SK-N-SH (cell line): ENCODE measurements at regions not wholly inside any gene's neighbourhood (a gene's known extent, or its start where the extent isn't known, plus 50 kb on each side); places are given as distances from the start of the nearest gene placed in this dataset.

ENCODE experiments used
- CTCF ChIA-PET: fragments of 300-600, 350-600 bp; formaldehyde crosslinking; extraction: SDS; loops from one replicate; lab custom pipeline; 2021; lab: Yijun Ruan, JAX
- POLR2A ChIA-PET: fragments of 350-600 bp; sonication (Branson Sonifier 250); formaldehyde crosslinking; extraction: SDS; loops from one replicate; lab custom pipeline; 2020; ENCODE audit warnings: antibody characterized with exemption, inconsistent platforms; lab: Yijun Ruan, JAX
- DNase-seq: peaks from one replicate; pipeline ENCODE4 v3.0.0; 2012
- H2AFZ ChIP-seq: fragments of 200-600 bp; sonication (generic); 2 replicates; pipeline ENCODE4 v1.8.1; 2016; ENCODE audit warnings: antibody characterized with exemption, mild to moderate bottlenecking, low read depth
- H3F3A ChIP-seq: fragments of 200-600 bp; sonication (generic); replicated peaks from 2 replicates; pipeline ENCODE3; 2016; ENCODE audit warnings: antibody characterized with exemption, mild to moderate bottlenecking; ENCODE audit not compliant: insufficient read depth
- H3K27ac ChIP-seq, 2 experiments: fragments of 200-500 bp in 1 of 2; fragments of 200-600 bp in 1 of 2; sonication (Bioruptor generic) in 1 of 2; sonication (generic), shearing (Covaris generic) in 1 of 2; 2 replicates each; pipeline versions ENCODE4 v1.5.1 to v1.6.1; 2014 to 2016; ENCODE audit warnings: low read depth in 2 of 2, inconsistent platforms in 1 of 2, low read length in 1 of 2, mild to moderate bottlenecking in 1 of 2, mixed read lengths in 1 of 2
- H3K27me3 ChIP-seq: fragments of 200-600 bp; sonication (generic), shearing (Covaris generic); 2 replicates; pipeline ENCODE4 v1.6.1; 2016; ENCODE audit warnings: mixed run types; ENCODE audit not compliant: insufficient read depth
- H3K36me3 ChIP-seq, 2 experiments: fragments of 200-500 bp in 1 of 2; fragments of 200-600 bp in 1 of 2; sonication (Bioruptor generic) in 1 of 2; sonication (generic) in 1 of 2; replicated peaks in 1 of 2; 2 replicates each; pipeline versions ENCODE3 to v1.5.1; 2014 to 2016; ENCODE audit warnings: low read length in 1 of 2, mild to moderate bottlenecking in 1 of 2; ENCODE audit not compliant: insufficient read depth in 2 of 2, control insufficient read depth in 1 of 2
- H3K4me1 ChIP-seq, 2 experiments: fragments of 200-500 bp in 1 of 2; fragments of 200-600 bp in 1 of 2; sonication (Bioruptor generic) in 1 of 2; sonication (generic), shearing (Covaris generic) in 1 of 2; 2 replicates each; pipeline versions ENCODE4 v1.5.1 to v1.6.1; 2014 to 2016; ENCODE audit warnings: low read depth in 1 of 2, low read length in 1 of 2, mixed run types in 1 of 2; ENCODE audit not compliant: insufficient read depth in 2 of 2, control insufficient read depth in 1 of 2
- H3K4me2 ChIP-seq: fragments of 200-600 bp; sonication (generic), shearing (Covaris generic); 2 replicates; pipeline ENCODE4 v1.6.1; 2017; ENCODE audit warnings: mixed run types
- H3K4me3 ChIP-seq, 2 experiments: fragments of 200-500 bp in 1 of 2; fragments of 200-600 bp in 1 of 2; sonication (Bioruptor generic) in 1 of 2; sonication (generic), shearing (Covaris generic) in 1 of 2; 2 replicates each; pipeline versions ENCODE4 v1.5.1 to v1.8.1; 2014 to 2016; ENCODE audit warnings: low read depth in 2 of 2, inconsistent platforms in 1 of 2, low read length in 1 of 2, mild to moderate bottlenecking in 1 of 2, mixed read lengths in 1 of 2, moderate library complexity in 1 of 2
- H3K79me2 ChIP-seq: fragments of 200-600 bp; sonication (generic); 2 replicates; pipeline ENCODE4 v1.8.1; 2017; ENCODE audit warnings: mild to moderate bottlenecking; ENCODE audit not compliant: insufficient read depth
- H3K9ac ChIP-seq: fragments of 200-600 bp; sonication (generic); 2 replicates; pipeline ENCODE4 v1.6.1; 2017; ENCODE audit warnings: mixed run types
- H3K9me2 ChIP-seq: fragments of 200-600 bp; sonication (generic); 2 replicates; pipeline ENCODE4 v1.6.1; 2017; ENCODE audit warnings: mixed run types
- H3K9me3 ChIP-seq: fragments of 200-600 bp; sonication (generic); 2 replicates; pipeline ENCODE4 v1.6.1; 2017; ENCODE audit warnings: mixed run types, mild to moderate bottlenecking, moderate library complexity
- H4K20me1 ChIP-seq: fragments of 200-600 bp; sonication (generic); 2 replicates; pipeline ENCODE4 v1.6.1; 2017; ENCODE audit warnings: mild to moderate bottlenecking, mixed run types; ENCODE audit not compliant: insufficient read depth
- ELF1 ChIP-seq: IDR thresholded peaks from 2 replicates; pipeline ENCODE4 v1.4.0; 2012
- EP300 ChIP-seq, 2 experiments: IDR thresholded peaks; 2 replicates each; pipeline versions ENCODE4 v1.4.0 to v1.6.1; 2012; ENCODE audit warnings: borderline replicate concordance in 1 of 2, low read depth in 1 of 2, low read length in 1 of 2
- GATA2 ChIP-seq: sonication (generic); formaldehyde crosslinking; IDR thresholded peaks from 2 replicates; pipeline ENCODE4 v1.5.0; 2020; ENCODE audit warnings: mild to moderate bottlenecking, missing genetic modification reagents
- IRF3 ChIP-seq: fragments of 150-350 bp; IDR thresholded peaks from 2 replicates; pipeline ENCODE4 v1.6.1; 2016; ENCODE audit warnings: mild to moderate bottlenecking, low read depth, low read length
- JUND ChIP-seq: IDR thresholded peaks from 2 replicates; pipeline ENCODE4 v1.4.0; 2012
- MAX ChIP-seq: IDR thresholded peaks from 2 replicates; pipeline ENCODE4 v1.4.0; 2012; ENCODE audit warnings: low read depth
- POLR2AphosphoS5 ChIP-seq: IDR thresholded peaks from 2 replicates; pipeline ENCODE4 v1.6.1; 2012; ENCODE audit warnings: low read depth, low read length
- TAF1 ChIP-seq: IDR thresholded peaks from 2 replicates; pipeline ENCODE4 v1.6.1; 2012; ENCODE audit warnings: low read depth, mild to moderate bottlenecking, low read length, moderate library complexity, borderline replicate concordance
- TEAD4 ChIP-seq: IDR thresholded peaks from 2 replicates; pipeline ENCODE4 v1.4.0; 2012; ENCODE audit warnings: mild to moderate bottlenecking, borderline replicate concordance; ENCODE audit not compliant: insufficient read depth
- WGBS: methylation state at CpG from one replicate; pipeline ENCODE4 v1.1.6; 2017; ENCODE audit warnings: low lambda C conversion rate; 5-methylcytosine and 5-hydroxymethylcytosine counted together

GRCh38 chr15:70502529-70502928 lies 260.8 kb downstream of the UACA start:
- POLR2A ChIA-PET: no interaction called here
- Histone ChIP-seq H3K9ac (no peak overlapping the region), H3K27ac (no peak overlapping the region), H4K20me1 (no peaks in the 10 kb centered on the region), H3K9me2 (no peaks in the 10 kb centered on the region), H3K27me3 (no peaks in the 10 kb centered on the region), H3K4me1 (peaks cover 31 to 43% of the 10 kb centered on the region in 2 experiments; a peak in 3 of 4 replicates), H3K79me2 (no peaks in the 10 kb centered on the region), H3K4me3 (no peak overlapping the region), H3K9me3 (no peaks in the 10 kb centered on the region), H3K36me3 (no peaks in the 10 kb centered on the region), H3K4me2 (no peak overlapping the region), H2AFZ (no peak overlapping the region), H3F3A (peaks cover 15% of the 10 kb centered on the region)
- TF ChIP-seq JUND: no peak
- no peak for TF ChIP-seq EP300 (IDR thresholded peaks at IDR 0.05; ENCODE audit: borderline replicate concordance in 1 of 2, low read depth in 1 of 2, low read length in 1 of 2)
- no peak for TF ChIP-seq POLR2AphosphoS5
- no peak for TF ChIP-seq GATA2 (CRISPR knock-in tag)
- no peak for TF ChIP-seq IRF3
- no peak for DNase-seq
- 88% methylated on average over 10 of the region's 10 CpGs for WGBS
- CTCF ChIA-PET: interaction anchor here (5.3 kb wide), 1 partner anchor 14 kb away, joined by 33 read pairs; no protein-coding TSS in a partner anchor

GRCh38 chr15:70501849-70502248 lies 261.5 kb downstream of the UACA start:
- Histone ChIP-seq H3K9me2 (no peaks in the 10 kb centered on the region), H2AFZ (no peak overlapping the region), H3K9ac (no peak overlapping the region), H3K79me2 (no peaks in the 10 kb centered on the region), H3K27me3 (no peaks in the 10 kb centered on the region), H3K9me3 (no peaks in the 10 kb centered on the region), H3K4me2 (no peak overlapping the region), H3K4me3 (no peak overlapping the region), H3F3A (peaks cover 15% of the 10 kb centered on the region), H3K4me1 (peaks cover 31 to 43% of the 10 kb centered on the region in 2 experiments; a peak in 3 of 4 replicates), H3K27ac (no peak overlapping the region), H3K36me3 (no peaks in the 10 kb centered on the region), H4K20me1 (no peaks in the 10 kb centered on the region)
- CTCF ChIA-PET: interaction anchor here (0.5 to 5.3 kb wide), 5 partner anchors 11 to 552 kb away, joined by 3 to 33 read pairs (median 3); no protein-coding TSS in a partner anchor
- 96% methylated on average over 3 of the region's 4 CpGs for WGBS
- POLR2A ChIA-PET: interaction anchor here (0.6 kb wide), 1 partner anchor 337 kb away, joined by 3 read pairs; no protein-coding TSS in a partner anchor
- no peak for DNase-seq
- TF ChIP-seq TEAD4: no peak
- no peak for TF ChIP-seq TAF1
- no peak for TF ChIP-seq MAX

- 88% methylated on average over 5 of the region's 8 CpGs for WGBS
- no peak for DNase-seq
- no peak for TF ChIP-seq ELF1
- CTCF ChIA-PET: interaction anchor here (0.5 to 5.3 kb wide), 5 partner anchors 11 to 551 kb away, joined by 3 to 33 read pairs (median 3); no protein-coding TSS in a partner anchor
- no peak overlapping the region for H3K27ac ChIP-seq
- no peaks in the 10 kb centered on the region for H3K36me3 ChIP-seq
- peaks cover 30 to 42% of the 10 kb centered on the region in 2 experiments; a peak in 3 of 4 replicates for H3K4me1 ChIP-seq
- H3K9ac ChIP-seq: no peak overlapping the region
- H4K20me1 ChIP-seq: no peaks in the 10 kb centered on the region
- no peaks in the 10 kb centered on the region for H3K9me2 ChIP-seq
- no peak overlapping the region for H2AFZ ChIP-seq
- H3K9me3 ChIP-seq: no peaks in the 10 kb centered on the region
- H3K4me3 ChIP-seq: no peak overlapping the region
- no peaks in the 10 kb centered on the region for H3K27me3 ChIP-seq
- H3F3A ChIP-seq: peaks cover 9% of the 10 kb centered on the region
- POLR2A ChIA-PET: interaction anchor here (0.6 kb wide), 1 partner anchor 337 kb away, joined by 3 read pairs; no protein-coding TSS in a partner anchor
- H3K79me2 ChIP-seq: no peaks in the 10 kb centered on the region
- no peak overlapping the region for H3K4me2 ChIP-seq
Observed at GRCh38 chr15:70501121-70501727, 262.1 kb downstream of the UACA start.
